ENCODE measurements at regions not wholly inside any gene's neighbourhood (a gene's known extent, or its start where the extent isn't known, plus 50 kb on each side); places are given as distances from the start of the nearest gene placed in this dataset.

- BruUV-seq (replicated peaks): no TSS peak
- TF ChIP-seq CTCF (IDR thresholded peaks at IDR 0.05) (no peak), POLR2AphosphoS5 (IDR thresholded peaks at IDR 0.05; ENCODE audit: low read depth, low read length) (no peak), REST (IDR thresholded peaks at IDR 0.05; ENCODE audit: insufficient read depth in 1 of 2, low read depth in 2 of 2, low read length in 1 of 2) (no peak), TCF7L2 (IDR thresholded peaks at IDR 0.05; ENCODE audit: low read depth, low read length) (no peak), SIN3A (IDR thresholded peaks at IDR 0.05; ENCODE audit: borderline replicate concordance, insufficient read depth, low read depth, low read length) (no peak)
- ATAC-seq: no peak
- Histone ChIP-seq H3K4me3 (ENCODE audit: low read depth in 2 of 2, low read length in 2 of 2) (no peak overlapping the region), H3K4me1 (ENCODE audit: control insufficient read depth, insufficient read depth, low read length) (peaks cover 4% of the 10 kb centered on the region; the same call in 1 of the 2 replicates), H3K9me3 (ENCODE audit: control insufficient read depth, insufficient read depth, low read depth, low read length) (no peaks in the 10 kb centered on the region), H3K27me3 (ENCODE audit: control insufficient read depth, insufficient read depth, low read length) (no peaks in the 10 kb centered on the region), H3K27ac (ENCODE audit: low read length) (no peak overlapping the region), H3K36me3 (ENCODE audit: control insufficient read depth, insufficient read depth, low read length) (no peaks in the 10 kb centered on the region)
- ChIA-PET CTCF (no interaction called here), POLR2A (interaction anchor here (0.6 kb wide), 1 partner anchor 84 kb away, joined by 6 read pairs; no protein-coding TSS in a partner anchor)
- in situ Hi-C loops (cut with HindIII; ENCODE audit: low pct_unique_long_range_greater_than_20kb, low sequenced_read_pairs): no loop called here
- DNase-seq (ENCODE audit: low read depth, low spot score): no peak
- intact Hi-C loops (cut with micrococcal nuclease; ENCODE audit: unreplicated experiment): no loop called here
These were observed 58.5 kb upstream of the MORC3 start for GRCh38 chr21:36261459-36261858.

GRCh38 chr21:36263797-36264196 is 56.2 kb upstream of the MORC3 start:
- Histone ChIP-seq H3K4me3 (ENCODE audit: low read depth in 2 of 2, low read length in 2 of 2) (no peak overlapping the region), H3K4me1 (ENCODE audit: control insufficient read depth, insufficient read depth, low read length) (peaks cover 4% of the 10 kb centered on the region; the same call in 1 of the 2 replicates), H3K27ac (ENCODE audit: low read length) (no peak overlapping the region), H3K27me3 (ENCODE audit: control insufficient read depth, insufficient read depth, low read length) (no peaks in the 10 kb centered on the region), H3K36me3 (ENCODE audit: control insufficient read depth, insufficient read depth, low read length) (no peaks in the 10 kb centered on the region), H3K9me3 (ENCODE audit: control insufficient read depth, insufficient read depth, low read depth, low read length) (no peaks in the 10 kb centered on the region)
- in situ Hi-C loops (cut with HindIII; ENCODE audit: low pct_unique_long_range_greater_than_20kb, low sequenced_read_pairs): no loop called here
- intact Hi-C loops (cut with micrococcal nuclease; ENCODE audit: unreplicated experiment): no loop called here
- POLR2A ChIA-PET: no interaction called here
- DNase-seq (ENCODE audit: low read depth, low spot score) (no peak), ATAC-seq (no peak)
- CTCF ChIA-PET: no interaction called here
- BruUV-seq (replicated peaks): no TSS peak
- TF ChIP-seq SIN3A (IDR thresholded peaks at IDR 0.05; ENCODE audit: borderline replicate concordance, insufficient read depth, low read depth, low read length) (no peak), POLR2AphosphoS5 (IDR thresholded peaks at IDR 0.05; ENCODE audit: low read depth, low read length) (no peak), REST (IDR thresholded peaks at IDR 0.05; ENCODE audit: insufficient read depth in 1 of 2, low read depth in 2 of 2, low read length in 1 of 2) (no peak), TCF7L2 (IDR thresholded peaks at IDR 0.05; ENCODE audit: low read depth, low read length) (no peak), CTCF (IDR thresholded peaks at IDR 0.05) (no peak)
